ENCODE measurements at regions not wholly inside any gene's neighbourhood (a gene's known extent, or its start where the extent isn't known, plus 50 kb on each side); places are given as distances from the start of the nearest gene placed in this dataset.

DNA sequence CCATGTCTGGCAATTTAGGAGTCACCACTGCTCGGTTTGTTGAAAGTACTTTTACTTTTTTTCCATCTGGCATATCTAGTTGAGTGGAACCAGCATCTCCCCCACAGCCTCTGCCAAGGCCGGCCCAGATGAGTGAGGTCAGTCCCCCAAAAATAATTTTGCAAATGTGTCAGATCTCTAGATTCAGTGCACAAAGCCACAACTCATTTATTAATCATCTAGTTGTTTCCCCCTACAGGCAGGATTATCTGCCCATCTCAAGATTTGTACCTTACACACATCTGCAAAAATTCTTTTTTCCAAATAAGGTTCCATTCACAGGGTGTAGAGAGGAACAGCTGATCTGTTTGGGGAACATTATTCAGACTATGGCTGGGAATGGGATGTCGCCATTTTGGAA is 174.0 kb upstream of the MXRA5 start:
- Histone ChIP-seq H3K4me3 (ENCODE audit: low read depth, low read length) (no peak overlapping the region), H3K9me3 (ENCODE audit: control insufficient read depth, insufficient read depth, low read depth, low read length) (no peaks in the 10 kb centered on the region), H3K27ac (ENCODE audit: extremely low read depth, low read depth, low read length) (no peak overlapping the region), H3K4me1 (ENCODE audit: control insufficient read depth, insufficient read depth, low read length) (no peaks in the 10 kb centered on the region), H3K36me3 (ENCODE audit: control insufficient read depth in 2 of 2, insufficient read depth in 1 of 2, low read length in 2 of 2) (no peaks in the 10 kb centered on the region)
- TF ChIP-seq ZNF24 (tag by site-specific recombination; IDR thresholded peaks at IDR 0.05) (no peak), ZNF530 (tag by site-specific recombination; IDR thresholded peaks at IDR 0.05; ENCODE audit: low read depth) (no peak), ZNF280C (tag by site-specific recombination; IDR thresholded peaks at IDR 0.05) (no peak), ZSCAN23 (tag by site-specific recombination; IDR thresholded peaks at IDR 0.05) (no peak), ZNF624 (tag by site-specific recombination; IDR thresholded peaks at IDR 0.05) (no peak), ZFP69B (tag by site-specific recombination; IDR thresholded peaks at IDR 0.05) (no peak), ELK4 (IDR thresholded peaks at IDR 0.05; ENCODE audit: borderline replicate concordance, low read depth, low read length) (no peak), ZNF398 (tag by site-specific recombination; IDR thresholded peaks at IDR 0.05) (no peak), PRDM4 (tag by site-specific recombination; IDR thresholded peaks at IDR 0.05) (no peak), BCL11A (tag by site-specific recombination; IDR thresholded peaks at IDR 0.05; ENCODE audit: low read depth) (no peak), REPIN1 (tag by site-specific recombination; IDR thresholded peaks at IDR 0.05; ENCODE audit: low read depth) (no peak), ZNF521 (tag by site-specific recombination; IDR thresholded peaks at IDR 0.05) (no peak), ZNF777 (tag by site-specific recombination; IDR thresholded peaks at IDR 0.05; ENCODE audit: borderline replicate concordance) (no peak), ZNF239 (tag by site-specific recombination; IDR thresholded peaks at IDR 0.05) (no peak), ZNF223 (tag by site-specific recombination; IDR thresholded peaks at IDR 0.05) (no peak), ZNF2 (tag by site-specific recombination; IDR thresholded peaks at IDR 0.05) (no peak), ZNF169 (tag by site-specific recombination; IDR thresholded peaks at IDR 0.05) (no peak)
- TF ChIP-seq, protein P1, sequence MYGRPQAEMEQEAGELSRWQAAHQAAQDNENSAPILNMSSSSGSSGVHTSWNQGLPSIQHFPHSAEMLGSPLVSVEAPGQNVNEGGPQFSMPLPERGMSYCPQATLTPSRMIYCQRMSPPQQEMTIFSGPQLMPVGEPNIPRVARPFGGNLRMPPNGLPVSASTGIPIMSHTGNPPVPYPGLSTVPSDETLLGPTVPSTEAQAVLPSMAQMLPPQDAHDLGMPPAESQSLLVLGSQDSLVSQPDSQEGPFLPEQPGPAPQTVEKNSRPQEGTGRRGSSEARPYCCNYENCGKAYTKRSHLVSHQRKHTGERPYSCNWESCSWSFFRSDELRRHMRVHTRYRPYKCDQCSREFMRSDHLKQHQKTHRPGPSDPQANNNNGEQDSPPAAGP (tag by site-specific recombination; IDR thresholded peaks at IDR 0.05) = no peak
- TF ChIP-seq, protein P2, sequence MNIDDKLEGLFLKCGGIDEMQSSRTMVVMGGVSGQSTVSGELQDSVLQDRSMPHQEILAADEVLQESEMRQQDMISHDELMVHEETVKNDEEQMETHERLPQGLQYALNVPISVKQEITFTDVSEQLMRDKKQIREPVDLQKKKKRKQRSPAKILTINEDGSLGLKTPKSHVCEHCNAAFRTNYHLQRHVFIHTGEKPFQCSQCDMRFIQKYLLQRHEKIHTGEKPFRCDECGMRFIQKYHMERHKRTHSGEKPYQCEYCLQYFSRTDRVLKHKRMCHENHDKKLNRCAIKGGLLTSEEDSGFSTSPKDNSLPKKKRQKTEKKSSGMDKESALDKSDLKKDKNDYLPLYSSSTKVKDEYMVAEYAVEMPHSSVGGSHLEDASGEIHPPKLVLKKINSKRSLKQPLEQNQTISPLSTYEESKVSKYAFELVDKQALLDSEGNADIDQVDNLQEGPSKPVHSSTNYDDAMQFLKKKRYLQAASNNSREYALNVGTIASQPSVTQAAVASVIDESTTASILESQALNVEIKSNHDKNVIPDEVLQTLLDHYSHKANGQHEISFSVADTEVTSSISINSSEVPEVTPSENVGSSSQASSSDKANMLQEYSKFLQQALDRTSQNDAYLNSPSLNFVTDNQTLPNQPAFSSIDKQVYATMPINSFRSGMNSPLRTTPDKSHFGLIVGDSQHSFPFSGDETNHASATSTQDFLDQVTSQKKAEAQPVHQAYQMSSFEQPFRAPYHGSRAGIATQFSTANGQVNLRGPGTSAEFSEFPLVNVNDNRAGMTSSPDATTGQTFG (tag by site-specific recombination; IDR thresholded peaks at IDR 0.05; ENCODE audit: borderline replicate concordance) = no peak
- TF ChIP-seq, protein P3, sequence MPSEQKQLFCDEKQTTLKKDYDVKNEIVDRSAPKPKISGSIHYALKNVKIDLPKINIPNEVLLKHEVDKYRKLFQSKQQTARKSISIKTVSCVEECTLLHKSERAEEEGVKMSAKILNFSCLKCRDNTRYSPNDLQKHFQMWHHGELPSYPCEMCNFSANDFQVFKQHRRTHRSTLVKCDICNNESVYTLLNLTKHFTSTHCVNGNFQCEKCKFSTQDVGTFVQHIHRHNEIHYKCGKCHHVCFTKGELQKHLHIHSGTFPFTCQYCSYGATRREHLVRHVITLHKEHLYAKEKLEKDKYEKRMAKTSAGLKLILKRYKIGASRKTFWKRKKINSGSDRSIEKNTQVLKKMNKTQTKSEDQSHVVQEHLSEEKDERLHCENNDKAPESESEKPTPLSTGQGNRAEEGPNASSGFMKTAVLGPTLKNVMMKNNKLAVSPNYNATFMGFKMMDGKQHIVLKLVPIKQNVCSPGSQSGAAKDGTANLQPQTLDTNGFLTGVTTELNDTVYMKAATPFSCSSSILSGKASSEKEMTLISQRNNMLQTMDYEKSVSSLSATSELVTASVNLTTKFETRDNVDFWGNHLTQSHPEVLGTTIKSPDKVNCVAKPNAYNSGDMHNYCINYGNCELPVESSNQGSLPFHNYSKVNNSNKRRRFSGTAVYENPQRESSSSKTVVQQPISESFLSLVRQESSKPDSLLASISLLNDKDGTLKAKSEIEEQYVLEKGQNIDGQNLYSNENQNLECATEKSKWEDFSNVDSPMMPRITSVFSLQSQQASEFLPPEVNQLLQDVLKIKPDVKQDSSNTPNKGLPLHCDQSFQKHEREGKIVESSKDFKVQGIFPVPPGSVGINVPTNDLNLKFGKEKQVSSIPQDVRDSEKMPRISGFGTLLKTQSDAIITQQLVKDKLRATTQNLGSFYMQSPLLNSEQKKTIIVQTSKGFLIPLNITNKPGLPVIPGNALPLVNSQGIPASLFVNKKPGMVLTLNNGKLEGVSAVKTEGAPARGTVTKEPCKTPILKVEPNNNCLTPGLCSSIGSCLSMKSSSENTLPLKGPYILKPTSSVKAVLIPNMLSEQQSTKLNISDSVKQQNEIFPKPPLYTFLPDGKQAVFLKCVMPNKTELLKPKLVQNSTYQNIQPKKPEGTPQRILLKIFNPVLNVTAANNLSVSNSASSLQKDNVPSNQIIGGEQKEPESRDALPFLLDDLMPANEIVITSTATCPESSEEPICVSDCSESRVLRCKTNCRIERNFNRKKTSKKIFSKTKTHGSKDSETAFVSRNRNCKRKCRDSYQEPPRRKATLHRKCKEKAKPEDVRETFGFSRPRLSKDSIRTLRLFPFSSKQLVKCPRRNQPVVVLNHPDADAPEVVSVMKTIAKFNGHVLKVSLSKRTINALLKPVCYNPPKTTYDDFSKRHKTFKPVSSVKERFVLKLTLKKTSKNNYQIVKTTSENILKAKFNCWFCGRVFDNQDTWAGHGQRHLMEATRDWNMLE (tag by site-specific recombination; conservative IDR thresholded peaks at IDR 0.05; ENCODE audit: low read depth) = no peak
- CTCF ChIA-PET = no interaction called here
- POLR2A ChIA-PET = no interaction called here
